K562 (cell line): ENCODE measurements at regions not wholly inside any gene's neighbourhood (a gene's known extent, or its start where the extent isn't known, plus 50 kb on each side); places are given as distances from the start of the nearest gene placed in this dataset.

ENCODE experiments used
- ATAC-seq: fragments of 200-7000 bp; cut with Tn5 transposase; 3 replicates; pipeline ENCODE4 v1.9.1; 2020; ENCODE audit warnings: moderate library complexity
- BruUV-seq: library from RNA; stranded (reverse); fragments of 400-500 nt; replicated peaks from 2 replicates; lab custom pipeline; 2021; lab: Mats Ljungman, UMichigan
- CTCF ChIA-PET: fragments of 300-600 bp; formaldehyde crosslinking; extraction: SDS; loops from one replicate; lab custom pipeline; 2021; ENCODE audit warnings: low intra/inter-chr PET ratio; lab: Yijun Ruan, JAX
- POLR2A ChIA-PET: fragments of 300-600, 350-650 bp; sonication (Branson Sonifier 250); formaldehyde crosslinking; extraction: SDS; loops from one replicate; lab custom pipeline; 2021; ENCODE audit warnings: antibody characterized with exemption, inconsistent platforms; lab: Yijun Ruan, JAX
- DNase-seq, 4 experiments: peaks; one replicate each; pipeline versions ENCODE4 v3.0.0 to v3.0.0-alpha.2; 2011 to 2018; ENCODE audit warnings: low spot score in 3 of 4, mixed read lengths in 3 of 4; ENCODE audit errors: extremely low read depth in 1 of 4
- FAIRE-seq: peaks from 2 replicates; lab custom pipeline; 2011; peaks lifted over from hg19 to GRCh38; lab: Jason Lieb, UNC
- H2AFZ ChIP-seq: 2 replicates; pipeline ENCODE4 v1.6.0; 2011; ENCODE audit warnings: low read depth, low read length, control low read depth, inconsistent platforms
- H3K27ac ChIP-seq: fragments of 200-600 bp; 3 replicates; pipeline ENCODE4 v1.8.0; 2011; ENCODE audit warnings: low read depth, mild to moderate bottlenecking, control low read depth, inconsistent platforms, low read length, moderate library complexity, mixed read lengths; ENCODE audit errors: extremely low read depth
- H3K27me3 ChIP-seq, 2 experiments: fragments of 300-600 bp in 1 of 2; 2 replicates in 1 of 2; 3 replicates in 1 of 2; pipeline versions ENCODE4 v1.6.0 to v1.8.0; 2011; ENCODE audit warnings: inconsistent platforms in 2 of 2, low read length in 2 of 2, mild to moderate bottlenecking in 1 of 2, mixed read lengths in 1 of 2, moderate library complexity in 1 of 2; ENCODE audit not compliant: control insufficient read depth in 2 of 2, insufficient read depth in 2 of 2
- H3K36me3 ChIP-seq: fragments of 300-600 bp; 3 replicates; pipeline ENCODE4 v1.8.0; 2011; ENCODE audit warnings: mild to moderate bottlenecking, low read length, inconsistent platforms; ENCODE audit not compliant: control insufficient read depth, insufficient read depth
- H3K4me1 ChIP-seq, 2 experiments: fragments of 200-600 bp in 1 of 2; replicated peaks in 1 of 2; 2 replicates in 1 of 2; 3 replicates in 1 of 2; pipeline versions ENCODE4 v1.5.1 to v1.8.0; 2011; ENCODE audit warnings: inconsistent platforms in 2 of 2, low read length in 2 of 2, mild to moderate bottlenecking in 1 of 2, mixed read lengths in 1 of 2, moderate library complexity in 1 of 2; ENCODE audit not compliant: control insufficient read depth in 2 of 2, insufficient read depth in 2 of 2
- H3K4me2 ChIP-seq: 2 replicates; pipeline ENCODE4 v1.6.1; 2011; ENCODE audit warnings: low read length, control low read depth, inconsistent platforms, mixed read lengths; ENCODE audit not compliant: insufficient read depth
- H3K4me3 ChIP-seq: fragments of 200-600 bp; sonication (generic), shearing (Covaris generic); 2 replicates; pipeline ENCODE4 v1.5.1; 2016; ENCODE audit warnings: control low read depth, inconsistent platforms
- H3K79me2 ChIP-seq: fragments of 200-600 bp; 3 replicates; pipeline ENCODE4 v1.8.0; 2011; ENCODE audit warnings: low read length, inconsistent platforms; ENCODE audit not compliant: control insufficient read depth, insufficient read depth
- H3K9ac ChIP-seq, 2 experiments: 2 replicates each; pipeline versions ENCODE4 v1.6.0 to v1.6.1; 2011; ENCODE audit warnings: low read depth in 2 of 2, low read length in 2 of 2, control low read depth in 1 of 2, inconsistent platforms in 1 of 2, mild to moderate bottlenecking in 1 of 2, mixed read lengths in 1 of 2; ENCODE audit not compliant: insufficient read depth in 1 of 2
- H3K9me1 ChIP-seq: one replicate; pipeline ENCODE4 v1.6.0; 2011; ENCODE audit warnings: inconsistent platforms, mild to moderate bottlenecking, low read length, moderate library complexity; ENCODE audit not compliant: control insufficient read depth, insufficient read depth
- H3K9me3 ChIP-seq: replicated peaks from 2 replicates; pipeline ENCODE4 v1.5.1; 2011; ENCODE audit warnings: low read depth, low read length, inconsistent platforms; ENCODE audit not compliant: control insufficient read depth, insufficient read depth
- H4K20me1 ChIP-seq: replicated peaks from 2 replicates; pipeline ENCODE4 v1.6.1; 2011; ENCODE audit warnings: low read length, inconsistent platforms, mixed read lengths; ENCODE audit not compliant: control insufficient read depth, insufficient read depth
- ARNT ChIP-seq, 2 experiments: fragments of 450-650 bp; IDR thresholded peaks; 2 replicates each; pipeline ENCODE4 v1.6.1; 2016; ENCODE audit warnings: mild to moderate bottlenecking in 1 of 2
- CBX5 ChIP-seq: IDR thresholded peaks from 2 replicates; pipeline ENCODE4 v1.6.1; 2014; ENCODE audit warnings: low read depth, borderline replicate concordance
- E2F4 ChIP-seq: sonication (generic); formaldehyde crosslinking; IDR thresholded peaks from 2 replicates; pipeline ENCODE4 v1.8.0; 2022; ENCODE audit warnings: mild to moderate bottlenecking, low read depth, missing genetic modification reagents
- ILF3 ChIP-seq: fragments of 450-650 bp; IDR thresholded peaks from 2 replicates; pipeline ENCODE4 v1.6.1; 2018; ENCODE audit warnings: antibody characterized with exemption, mild to moderate bottlenecking, moderate library complexity, borderline replicate concordance
- U2AF1 ChIP-seq: fragments of 200-400 bp; formaldehyde crosslinking; optimal IDR thresholded peaks from 2 replicates; pipeline ENCODE3; 2017; ENCODE audit warnings: mild to moderate bottlenecking, low read depth, low read length, moderate library complexity
- ZBTB2 ChIP-seq: fragments of 450-650 bp; IDR thresholded peaks from 2 replicates; pipeline ENCODE4 v1.6.1; 2016; ENCODE audit warnings: antibody characterized with exemption
- ZNF212 ChIP-seq: fragments of 450-650 bp; formaldehyde crosslinking; IDR thresholded peaks from 2 replicates; pipeline ENCODE4 v1.4.0; 2020; ENCODE audit warnings: mild to moderate bottlenecking
- ZNF224 ChIP-seq: sonication (generic); formaldehyde crosslinking; IDR thresholded peaks from 2 replicates; pipeline ENCODE4 v1.8.0; 2022; ENCODE audit warnings: mild to moderate bottlenecking, missing genetic modification reagents
- ZNF280B ChIP-seq: fragments of 250-450 bp; sonication (Bioruptor Pico); IDR thresholded peaks from 2 replicates; pipeline ENCODE4 v1.5.1; 2021; ENCODE audit warnings: mild to moderate bottlenecking
- WGBS: fragments of 100-300 bp; shearing (Covaris generic); methylation state at CpG from one replicate; pipeline ENCODE4 v1.1.6; 2016; ENCODE audit warnings: low coverage, mixed read lengths; ENCODE audit not compliant: insufficient coverage; ENCODE audit errors: missing lambda C conversion rate; 5-methylcytosine and 5-hydroxymethylcytosine counted together
- in situ Hi-C: fragments of 300-500 bp; cut with MboI; formaldehyde crosslinking; loops from 4 replicates; pipeline ENCODE4 v1.15.0; 2018; ENCODE audit warnings: inconsistent platforms, mixed read lengths
- intact Hi-C: fragments of 100-400 bp; cut with micrococcal nuclease; formaldehyde crosslinking; loops from 2 replicates; pipeline ENCODE4 v1.14.2; 2022

GRCh38 chr11:28481616-28482480 lies 373.7 kb downstream of the METTL15 start:
- 0% methylated on average over 7 of the region's 7 CpGs for WGBS
- no peak for DNase-seq
- intact Hi-C loops, result no loop called here
- no TSS peak for BruUV-seq
- Histone ChIP-seq H3K27me3 (no peaks in the 10 kb centered on the region), H3K4me2 (no peak overlapping the region), H3K9ac (no peak overlapping the region), H3K36me3 (no peaks in the 10 kb centered on the region), H2AFZ (no peak overlapping the region), H4K20me1 (no peaks in the 10 kb centered on the region), H3K79me2 (no peaks in the 10 kb centered on the region), H3K4me1 (no peaks in the 10 kb centered on the region), H3K4me3 (no peak overlapping the region), H3K27ac (no peak overlapping the region), H3K9me3 (no peaks in the 10 kb centered on the region), H3K9me1 (no peaks in the 10 kb centered on the region)
- no peak for TF ChIP-seq CBX5
- no peak for TF ChIP-seq ZNF212 (CRISPR knock-in tag)
- no peak for TF ChIP-seq ZBTB2
- TF ChIP-seq E2F4 (CRISPR knock-in tag), result no peak
- no peak for TF ChIP-seq U2AF1
- no peak for TF ChIP-seq ILF3
- no peak for TF ChIP-seq ZNF224 (CRISPR knock-in tag)
- TF ChIP-seq ZNF280B (CRISPR knock-in tag), result no peak
- TF ChIP-seq ARNT (IDR thresholded peaks at IDR 0.05), result no peak
- CTCF ChIA-PET, result no interaction called here
- no peak for FAIRE-seq
- no peak for ATAC-seq
- POLR2A ChIA-PET, result no interaction called here
- in situ Hi-C loops, result no loop called here
